PC-9 (cell line): ENCODE measurements at regions not wholly inside any gene's neighbourhood (a gene's known extent, or its start where the extent isn't known, plus 50 kb on each side); places are given as distances from the start of the nearest gene placed in this dataset.

ENCODE experiments used
- EZH2 ChIP-seq: fragments of 200-600 bp; sonication (generic); IDR thresholded peaks from 2 replicates; pipeline ENCODE4 v1.8.0; 2017; ENCODE audit warnings: antibody characterized with exemption, low read depth
- TF ChIP-seq, protein P1 (sequence below): fragments of 200-600 bp; sonication (generic); conservative IDR thresholded peaks from 2 replicates; pipeline ENCODE4 v1.6.1; 2017; ENCODE audit warnings: mixed run types, antibody characterized with exemption, mild to moderate bottlenecking, moderate library complexity

DNA sequence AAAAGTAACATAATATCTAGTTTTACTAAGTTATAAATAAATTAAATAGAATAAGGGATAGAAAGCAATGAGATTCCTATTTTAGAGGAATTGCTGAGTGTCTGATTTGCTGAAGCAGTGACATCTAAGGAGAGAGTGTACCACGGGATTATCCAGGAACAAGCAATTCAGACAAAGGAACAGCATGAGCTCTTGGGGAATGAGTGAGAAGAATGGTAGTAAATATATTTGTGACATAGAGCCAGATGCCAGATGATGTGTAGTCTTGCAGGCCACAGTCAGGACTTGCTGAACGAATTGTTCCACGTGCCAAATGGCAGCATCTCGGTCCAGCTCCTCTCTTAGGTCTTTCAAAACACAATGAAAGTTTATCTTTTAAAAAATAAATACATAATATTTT lies 339.2 kb downstream of the TENT5A start:
- TF ChIP-seq, protein P1, sequence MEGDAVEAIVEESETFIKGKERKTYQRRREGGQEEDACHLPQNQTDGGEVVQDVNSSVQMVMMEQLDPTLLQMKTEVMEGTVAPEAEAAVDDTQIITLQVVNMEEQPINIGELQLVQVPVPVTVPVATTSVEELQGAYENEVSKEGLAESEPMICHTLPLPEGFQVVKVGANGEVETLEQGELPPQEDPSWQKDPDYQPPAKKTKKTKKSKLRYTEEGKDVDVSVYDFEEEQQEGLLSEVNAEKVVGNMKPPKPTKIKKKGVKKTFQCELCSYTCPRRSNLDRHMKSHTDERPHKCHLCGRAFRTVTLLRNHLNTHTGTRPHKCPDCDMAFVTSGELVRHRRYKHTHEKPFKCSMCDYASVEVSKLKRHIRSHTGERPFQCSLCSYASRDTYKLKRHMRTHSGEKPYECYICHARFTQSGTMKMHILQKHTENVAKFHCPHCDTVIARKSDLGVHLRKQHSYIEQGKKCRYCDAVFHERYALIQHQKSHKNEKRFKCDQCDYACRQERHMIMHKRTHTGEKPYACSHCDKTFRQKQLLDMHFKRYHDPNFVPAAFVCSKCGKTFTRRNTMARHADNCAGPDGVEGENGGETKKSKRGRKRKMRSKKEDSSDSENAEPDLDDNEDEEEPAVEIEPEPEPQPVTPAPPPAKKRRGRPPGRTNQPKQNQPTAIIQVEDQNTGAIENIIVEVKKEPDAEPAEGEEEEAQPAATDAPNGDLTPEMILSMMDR = no peak
- TF ChIP-seq EZH2 = no peak
